ENCODE measurements at regions not wholly inside any gene's neighbourhood (a gene's known extent, or its start where the extent isn't known, plus 50 kb on each side); places are given as distances from the start of the nearest gene placed in this dataset.
"Not testable (repeated sequence)": the region's sequence is repeated elsewhere in the genome, so short reads cannot be mapped to it uniquely, and the experiment has no call there.

- no peak for DNase-seq (ENCODE audit: low read depth in 3 of 3)
Measured at GRCh38 chr7:47190462-47190861, 391.4 kb downstream of the TNS3 start.

GRCh38 chr7:47188653-47189315, 393.1 kb downstream of the TNS3 start:
- no peak for DNase-seq (ENCODE audit: low read depth in 3 of 3)

DNA sequence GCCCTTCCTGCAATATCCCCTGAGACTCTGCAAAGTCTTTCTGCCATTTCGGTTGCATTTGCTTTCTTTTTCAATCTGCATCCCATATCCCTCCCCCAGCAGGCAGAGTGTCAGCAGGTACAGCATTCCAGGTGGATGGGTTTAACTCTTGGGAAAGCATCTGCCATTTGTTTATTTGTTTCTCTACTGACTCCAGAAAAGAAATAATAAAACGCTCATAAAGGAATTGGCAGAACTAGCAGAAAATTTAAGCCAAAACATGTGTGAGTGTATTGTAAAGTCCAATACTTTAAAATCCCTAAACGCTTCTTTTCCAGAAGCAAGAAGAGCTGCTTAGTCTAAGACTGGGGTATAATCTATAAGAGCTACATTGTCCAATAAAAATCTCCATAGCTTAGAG, 393.8 kb downstream of the TNS3 start:
- DNase-seq (ENCODE audit: low read depth in 3 of 3): no peak

DNA sequence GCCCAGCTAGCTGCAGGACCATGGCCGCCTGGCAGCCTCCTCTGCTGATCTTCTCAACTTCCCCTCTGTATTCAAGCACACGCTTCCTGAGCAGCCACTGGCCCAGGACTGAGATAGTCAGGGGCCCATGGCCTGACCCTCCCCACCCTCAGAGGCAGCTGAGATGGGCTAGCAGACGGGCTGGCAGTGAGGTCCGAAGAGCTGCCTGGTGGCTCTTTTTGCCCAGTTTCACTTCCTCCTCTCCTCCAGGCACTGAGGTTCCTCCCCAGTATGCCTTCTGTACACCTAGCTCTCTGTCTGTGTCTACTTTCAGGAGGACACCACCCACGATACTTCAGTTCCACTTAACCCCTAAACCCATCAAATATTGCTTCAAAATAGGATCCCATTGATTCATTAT, 395.6 kb downstream of the TNS3 start:
- DNase-seq (ENCODE audit: low read depth in 3 of 3): no peak

- DNase-seq (ENCODE audit: low read depth in 3 of 3): no peak
Measured at GRCh38 chr7:47185839-47186238, 396.1 kb downstream of the TNS3 start.

DNA sequence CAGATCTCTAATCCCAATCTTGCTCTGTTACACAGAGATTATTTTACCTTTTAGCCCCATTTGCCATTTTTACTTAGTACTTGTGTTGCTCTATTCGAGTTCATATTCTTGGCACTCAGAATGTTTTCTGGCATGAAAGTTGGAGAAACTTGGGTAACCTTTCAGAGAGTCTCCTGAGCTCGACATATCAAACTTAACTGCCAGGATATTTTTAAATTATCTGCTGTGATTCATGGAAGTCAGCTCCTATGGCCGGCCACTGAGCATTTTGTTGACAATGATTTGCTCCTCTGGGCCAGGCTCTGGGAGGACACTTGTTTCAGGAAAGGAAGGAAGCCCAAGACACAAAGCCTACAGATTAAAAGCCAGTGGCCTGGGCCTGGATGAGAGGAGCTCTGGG, 396.7 kb downstream of the TNS3 start:
- no peak for DNase-seq (ENCODE audit: low read depth in 3 of 3)

DNA sequence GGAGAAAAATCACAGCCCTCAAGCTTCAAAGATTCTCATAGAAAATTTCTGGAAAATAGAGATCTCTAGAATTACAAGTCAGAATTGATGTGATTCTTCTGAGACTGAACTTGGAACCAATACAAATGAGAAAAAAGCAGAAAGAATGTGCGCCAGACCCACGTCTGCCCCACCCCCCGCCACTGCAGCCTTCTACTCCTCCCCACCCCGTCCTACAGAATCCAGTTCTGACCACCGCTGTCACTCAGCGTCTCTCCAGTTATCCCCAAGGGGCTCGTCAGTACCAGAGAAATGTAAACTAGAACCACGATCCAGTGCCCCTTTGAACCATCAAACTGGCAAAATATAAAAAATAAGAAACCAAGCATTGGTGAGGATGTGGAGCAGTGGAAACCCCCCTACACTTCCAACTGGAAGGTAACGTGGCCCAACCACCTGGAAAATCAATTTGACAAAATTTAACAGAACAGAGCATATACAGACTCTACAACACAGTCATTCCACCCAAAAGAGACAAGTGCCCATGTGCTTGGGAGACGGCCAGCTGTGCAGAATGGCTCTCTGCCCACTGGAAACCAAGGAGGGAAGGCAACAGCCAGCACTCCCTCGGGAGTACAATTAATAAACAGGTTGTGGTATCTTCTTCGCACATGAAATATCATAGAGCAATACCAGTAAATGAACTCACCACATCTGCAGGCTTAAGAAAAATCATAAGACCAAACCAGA, 397.9 kb downstream of the TNS3 start:
- DNase-seq (ENCODE audit: low read depth in 3 of 3): no peak

- no peak for DNase-seq (ENCODE audit: low read depth in 3 of 3)
Measured at GRCh38 chr7:47181746-47182361, 400.1 kb downstream of the TNS3 start.

- DNase-seq (ENCODE audit: low read depth in 3 of 3): no peak
Measured at GRCh38 chr7:47180516-47180826, 401.4 kb downstream of the TNS3 start.

- DNase-seq (ENCODE audit: low read depth in 3 of 3): no peak
Measured at GRCh38 chr7:47179812-47180515, 401.9 kb downstream of the TNS3 start.

GRCh38 chr7:47172602-47173539, 409.0 kb downstream of the TNS3 start:
- DNase-seq (ENCODE audit: low read depth in 3 of 3): not testable (repeated sequence)

DNA sequence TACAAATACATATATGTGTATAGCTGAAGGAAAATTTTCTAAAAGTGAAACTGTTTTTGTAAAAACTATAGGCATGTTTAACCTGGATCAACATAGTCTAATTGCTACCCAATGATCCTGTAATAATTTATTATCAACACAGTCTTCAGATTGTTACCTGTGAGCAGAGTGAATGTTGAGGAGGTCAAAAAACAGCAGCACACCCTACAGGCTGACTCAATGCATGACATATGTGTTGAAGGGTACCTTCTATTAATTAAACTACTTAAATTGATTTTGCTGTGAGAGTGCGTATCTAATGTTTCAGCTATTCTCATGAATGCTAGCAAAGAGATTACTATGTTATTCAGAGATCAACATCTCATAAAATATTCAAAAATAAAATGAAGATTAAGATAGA, 411.4 kb downstream of the TNS3 start:
- DNase-seq (ENCODE audit: low read depth in 3 of 3): no peak

DNA sequence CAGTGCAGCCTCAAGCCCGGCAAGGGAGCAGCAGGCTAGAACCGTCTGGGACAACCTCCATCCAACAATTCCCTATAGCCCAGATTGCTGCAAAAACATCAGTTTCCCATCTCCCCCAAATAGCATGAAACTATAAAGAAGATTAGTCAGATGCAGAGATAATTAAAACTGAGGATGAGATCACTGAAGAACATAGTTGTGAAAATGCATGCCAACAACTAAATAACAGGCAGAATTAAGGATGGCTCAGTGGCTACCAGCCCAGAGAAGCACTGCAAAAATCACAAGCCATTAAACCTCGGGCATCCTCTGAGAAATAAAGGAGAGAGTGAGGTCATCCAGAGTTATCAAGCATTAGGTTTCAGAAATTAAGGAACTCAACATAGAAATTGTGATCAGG, 427.1 kb downstream of the TNS3 start:
- DNase-seq (ENCODE audit: low read depth in 3 of 3): no peak

GRCh38 chr7:47153576-47153975, 428.3 kb downstream of the TNS3 start:
- no peak for DNase-seq (ENCODE audit: low read depth in 3 of 3)

DNA sequence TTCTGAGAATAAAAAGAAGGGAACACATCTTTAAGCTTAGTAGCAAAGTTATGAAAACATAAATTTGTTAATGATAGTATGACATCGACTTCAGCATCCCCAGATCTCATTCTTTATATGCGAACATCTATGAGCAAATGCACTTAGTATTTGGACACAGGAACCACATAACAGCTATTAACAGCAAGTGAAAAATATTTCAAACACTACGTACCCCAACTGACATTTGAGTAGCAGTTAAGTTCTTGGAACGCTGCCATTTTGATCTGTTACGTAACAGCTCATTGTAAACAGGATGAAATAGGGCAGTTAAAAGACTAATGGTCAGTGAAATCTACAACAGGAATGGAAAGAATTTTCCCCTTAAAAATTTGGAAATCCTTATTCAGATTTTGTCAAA, 428.9 kb downstream of the TNS3 start:
- no peak for DNase-seq (ENCODE audit: low read depth in 3 of 3)

DNA sequence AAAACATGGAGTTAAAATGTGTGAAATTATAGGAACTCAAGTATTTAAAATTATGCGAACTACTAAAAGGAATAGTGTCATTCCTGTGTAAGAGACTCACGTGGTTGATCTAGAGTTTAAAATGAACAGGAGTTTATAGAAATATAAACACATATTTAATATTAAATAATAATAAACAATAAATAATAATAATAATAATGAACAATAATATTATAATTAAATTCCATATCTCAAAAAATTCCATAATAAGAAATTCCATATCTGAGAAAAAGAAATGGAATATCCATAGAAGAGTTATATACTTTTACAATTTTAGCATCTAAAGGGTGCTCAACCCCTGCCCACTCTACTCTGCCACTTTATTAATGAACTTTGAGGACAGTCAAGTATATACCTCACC, 429.6 kb downstream of the TNS3 start:
- no peak for DNase-seq (ENCODE audit: low read depth in 3 of 3)

DNA sequence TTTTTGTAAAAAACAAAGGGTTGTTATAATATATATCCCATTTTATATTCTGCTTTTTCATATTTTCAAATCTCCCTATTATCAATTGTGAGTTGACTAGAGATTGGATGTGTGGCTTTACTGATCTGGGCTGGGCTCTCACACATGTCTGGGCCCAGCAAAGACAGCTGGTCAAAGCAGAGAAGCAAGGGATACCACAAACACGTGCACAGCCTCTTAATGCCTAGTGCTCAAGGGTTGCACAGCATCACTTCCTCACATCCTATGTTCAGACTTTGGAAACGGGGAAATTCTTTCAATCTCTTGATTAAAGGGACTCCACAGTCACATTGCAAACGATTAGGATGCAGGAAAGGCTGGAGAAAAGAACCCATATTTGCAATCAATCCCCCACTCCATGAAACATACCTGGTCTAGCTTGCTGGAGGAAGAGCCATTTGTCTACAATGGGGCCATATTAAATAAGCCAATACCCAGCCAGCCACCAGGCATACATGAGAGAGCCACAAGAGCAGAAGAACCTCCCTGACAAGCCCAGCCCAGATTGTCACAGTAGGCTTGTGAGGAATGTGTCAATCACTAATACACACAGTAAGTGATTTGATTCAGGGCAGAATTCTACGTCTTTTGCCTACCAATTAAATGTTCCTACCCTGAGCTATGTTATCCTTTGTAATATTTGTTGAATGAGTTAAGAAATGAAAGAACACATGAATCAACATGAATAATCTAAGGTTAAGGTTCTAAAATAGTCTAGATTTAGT, 431.2 kb downstream of the TNS3 start:
- DNase-seq (ENCODE audit: low read depth in 3 of 3): no peak

DNA sequence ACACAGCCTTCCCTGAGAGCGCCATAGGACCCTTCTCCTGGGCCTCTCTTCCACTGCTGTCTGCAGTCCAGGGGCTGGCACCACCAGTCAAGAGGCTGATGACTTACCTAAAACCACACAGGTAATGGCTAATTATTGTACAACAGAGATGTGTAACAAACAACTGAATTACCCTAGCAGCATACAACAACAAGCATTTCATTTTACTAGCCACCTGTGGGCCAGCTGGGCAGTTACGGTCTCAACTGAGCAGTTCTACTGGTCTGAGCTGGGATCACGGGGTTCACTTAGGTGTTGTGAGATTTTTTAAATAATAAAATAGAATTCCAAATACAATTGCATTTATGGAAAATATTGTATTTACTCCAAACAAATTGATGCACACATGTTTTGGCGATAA, 431.9 kb downstream of the TNS3 start:
- no peak for DNase-seq (ENCODE audit: low read depth in 3 of 3)

DNA sequence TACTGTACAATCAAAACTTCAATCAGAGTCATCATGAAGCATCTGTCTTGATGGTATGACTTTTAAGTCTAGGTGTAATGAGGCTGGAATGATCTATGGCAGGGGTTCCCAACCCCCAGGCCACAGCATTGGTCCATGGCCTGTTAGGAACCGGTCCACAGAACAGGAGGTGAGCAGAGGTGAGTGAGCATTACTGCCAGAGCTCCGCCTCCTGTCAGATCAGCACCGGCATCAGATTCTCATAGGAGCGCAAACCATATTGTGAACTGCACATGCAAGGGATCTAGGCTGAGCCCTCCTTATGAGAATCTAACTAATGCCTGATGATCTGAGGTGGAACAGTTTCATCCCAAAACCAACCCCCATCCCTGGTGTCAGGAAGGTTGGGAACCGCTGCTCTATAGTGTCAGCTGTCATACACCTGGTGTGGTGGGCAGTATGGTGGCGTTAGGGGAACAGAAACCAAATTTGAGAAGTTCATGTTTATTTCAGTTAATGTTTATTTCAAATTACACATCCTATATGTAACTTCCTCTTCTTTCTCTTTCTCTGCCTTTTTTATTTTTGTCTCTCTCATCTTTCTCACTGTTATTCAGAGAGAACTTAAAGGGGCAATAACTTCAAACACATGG, 432.6 kb downstream of the TNS3 start:
- DNase-seq (ENCODE audit: low read depth in 3 of 3): no peak

DNA sequence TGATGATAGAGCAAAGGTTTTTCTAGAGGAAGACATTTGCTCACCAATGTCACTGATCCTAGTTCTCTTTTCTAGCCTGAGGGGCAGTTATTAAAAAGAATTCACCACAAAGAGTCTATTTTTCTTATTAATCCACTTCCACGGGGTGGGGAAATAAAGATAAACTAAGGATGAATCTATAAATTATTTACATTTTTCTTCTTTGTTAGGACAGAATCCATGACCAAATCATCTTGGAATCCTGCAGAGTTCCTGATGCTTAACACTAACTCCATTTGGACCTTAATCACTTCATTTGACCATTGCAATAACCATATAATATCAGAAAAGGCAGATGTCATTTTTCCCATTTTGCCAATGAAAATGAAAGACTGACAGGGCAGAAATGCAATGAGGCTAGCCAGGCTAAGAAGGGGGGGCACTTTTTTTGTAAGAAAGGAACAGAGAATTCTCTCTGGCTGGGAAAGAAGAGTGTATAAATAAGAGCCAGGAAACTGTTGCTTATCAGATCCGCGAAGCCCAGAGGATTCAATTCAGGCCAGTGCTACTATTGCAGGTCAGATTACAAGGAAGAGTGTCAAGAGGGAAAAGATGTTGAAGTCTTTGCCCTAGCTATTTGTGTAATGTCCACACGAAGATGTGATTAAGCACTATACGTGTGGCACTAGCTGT, 433.2 kb downstream of the TNS3 start:
- DNase-seq (ENCODE audit: low read depth in 3 of 3): no peak
